HG03139 (cell line): ENCODE measurements at regions not wholly inside any gene's neighbourhood (a gene's known extent, or its start where the extent isn't known, plus 50 kb on each side); places are given as distances from the start of the nearest gene placed in this dataset.
"Not testable (repeated sequence)": the region's sequence is repeated elsewhere in the genome, so short reads cannot be mapped to it uniquely, and the experiment has no call there.

Source experiments
- ATAC-seq: cut with Tn5 transposase; IDR thresholded peaks from one replicate; pipeline ENCODE4 v1.9.1; 2021; ENCODE audit not compliant: unreplicated experiment

- ATAC-seq, result not testable (repeated sequence)
Observed at GRCh38 chr15:83335542-83335941, 51.1 kb upstream of the BNC1 start.

GRCh38 chr15:83339396-83339795, 54.9 kb upstream of the BNC1 start:
- ATAC-seq, result no peak

GRCh38 chr15:83340087-83340486, 55.6 kb upstream of the BNC1 start:
- ATAC-seq, result no peak

- ATAC-seq, result no peak
Observed at GRCh38 chr15:83346342-83346741, 61.9 kb upstream of the BNC1 start.

- no peak for ATAC-seq
Observed at GRCh38 chr15:83352119-83352518, 67.7 kb upstream of the BNC1 start.

GRCh38 chr15:83356501-83357399, 72.3 kb upstream of the BNC1 start:
- ATAC-seq, result no peak

GRCh38 chr15:83358972-83359564, 74.6 kb upstream of the BNC1 start:
- ATAC-seq, result no peak

GRCh38 chr15:83362706-83363105, 78.2 kb upstream of the BNC1 start:
- no peak for ATAC-seq

GRCh38 chr15:83364501-83364900, 80.0 kb upstream of the BNC1 start:
- ATAC-seq, result no peak

- ATAC-seq, result no peak
Observed at GRCh38 chr15:83365370-83365938, 81.0 kb upstream of the BNC1 start.

- ATAC-seq, result no peak
Observed at GRCh38 chr15:83372434-83372891, 74.7 kb upstream of the SH3GL3 start.

GRCh38 chr15:83378921-83379578, 68.1 kb upstream of the SH3GL3 start:
- no peak for ATAC-seq

GRCh38 chr15:83379579-83379959, 67.6 kb upstream of the SH3GL3 start:
- ATAC-seq, result no peak

GRCh38 chr15:83380059-83380458, 67.1 kb upstream of the SH3GL3 start:
- no peak for ATAC-seq

- peak; percentile 89 for ATAC-seq
Observed at GRCh38 chr15:83380682-83381081, 66.5 kb upstream of the SH3GL3 start.

- ATAC-seq, result not testable (repeated sequence)
Observed at GRCh38 chr15:83383608-83384139, 63.5 kb upstream of the SH3GL3 start.

GRCh38 chr15:83396101-83396500, 51.0 kb upstream of the SH3GL3 start:
- ATAC-seq, result no peak
